Fibroblast of skin of scalp (primary cell): ENCODE measurements at regions not wholly inside any gene's neighbourhood (a gene's known extent, or its start where the extent isn't known, plus 50 kb on each side); places are given as distances from the start of the nearest gene placed in this dataset.

Experiments used
- DNase-seq: peaks from one replicate; pipeline ENCODE4 v3.0.0-alpha.2; 2013

DNA sequence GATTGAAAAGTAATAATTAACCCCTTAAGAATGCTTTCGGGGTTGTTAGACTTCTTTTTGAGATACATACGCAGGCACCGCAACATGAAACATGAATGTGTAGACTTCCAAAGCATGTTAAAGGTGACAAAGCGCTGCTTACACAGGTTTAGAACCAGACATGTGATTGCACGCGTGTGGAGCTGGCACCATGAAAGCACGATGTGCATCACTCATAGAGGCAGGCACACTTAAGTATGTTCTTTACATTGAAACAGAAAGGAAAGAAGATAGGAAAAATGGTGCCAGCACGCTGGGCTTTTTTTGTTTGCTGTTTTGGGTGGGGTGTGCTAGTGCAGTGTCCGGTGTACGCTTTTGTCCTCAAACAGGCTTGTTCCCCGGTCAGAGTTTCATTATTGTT, 83.6 kb upstream of the PPARA start:
- no peak for DNase-seq

DNA sequence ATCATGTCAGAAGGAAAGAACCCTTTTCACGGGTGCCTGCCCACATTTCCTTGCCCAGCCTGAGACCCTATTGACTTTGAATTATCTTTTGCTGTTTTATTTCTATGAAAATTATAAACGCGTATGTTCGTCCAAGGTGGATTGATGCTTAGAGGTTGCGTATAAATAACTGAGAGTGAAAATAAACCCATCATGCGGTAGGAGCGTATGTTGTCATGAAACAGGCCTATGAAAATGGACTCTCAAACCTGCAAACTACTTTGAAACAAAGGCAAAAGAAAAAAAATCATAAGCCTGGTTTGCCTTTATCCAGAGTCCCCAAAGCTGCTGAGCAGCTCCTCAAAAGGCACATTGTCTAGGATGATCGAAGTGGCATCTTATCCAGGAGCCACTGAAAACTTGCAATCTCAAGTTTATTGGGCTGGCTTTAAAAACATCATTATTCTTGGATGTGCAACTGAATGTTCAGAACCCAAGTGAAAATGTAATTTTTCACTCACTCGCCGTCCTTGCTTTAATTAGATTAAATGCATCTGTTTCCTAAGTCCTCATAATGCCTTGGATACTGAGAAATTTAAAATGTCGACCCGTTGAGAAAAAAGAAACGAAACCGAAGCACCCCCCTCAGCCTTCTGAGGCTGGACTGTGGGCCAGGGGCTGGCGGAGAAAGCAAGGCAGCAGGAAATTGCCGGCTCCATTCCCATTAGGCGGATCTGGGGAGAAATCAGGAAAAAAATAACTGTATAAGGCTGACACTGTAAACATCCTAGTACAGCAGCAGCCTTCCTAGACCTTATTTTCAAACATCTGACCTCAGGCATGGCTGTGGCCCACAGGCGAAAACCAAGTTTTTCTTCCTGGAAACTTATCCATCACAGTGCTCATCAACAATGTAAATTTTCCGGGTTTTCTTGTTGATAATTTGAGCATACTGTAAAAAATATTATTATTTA, 82.9 kb upstream of the PPARA start:
- no peak for DNase-seq

DNA sequence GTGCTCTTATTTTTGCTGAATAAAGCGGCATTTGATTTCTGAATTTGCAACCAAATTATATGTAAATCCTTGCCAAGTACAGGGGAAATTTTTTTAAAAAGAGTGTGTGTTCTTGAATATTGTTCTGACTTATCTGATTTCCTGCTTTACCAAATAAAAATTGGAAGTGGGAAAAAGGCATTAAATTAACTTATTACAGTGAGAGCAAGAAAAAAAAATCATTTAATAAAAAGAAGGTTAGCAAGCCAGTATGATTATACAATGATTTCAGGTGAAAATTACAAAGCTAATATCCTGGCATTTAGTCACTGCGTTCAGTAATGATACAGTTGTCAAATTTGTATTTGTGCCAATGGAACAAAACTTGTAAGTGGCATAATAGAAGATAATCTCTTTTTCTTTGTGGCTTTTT, 82.1 kb upstream of the PPARA start:
- DNase-seq, result no peak

DNA sequence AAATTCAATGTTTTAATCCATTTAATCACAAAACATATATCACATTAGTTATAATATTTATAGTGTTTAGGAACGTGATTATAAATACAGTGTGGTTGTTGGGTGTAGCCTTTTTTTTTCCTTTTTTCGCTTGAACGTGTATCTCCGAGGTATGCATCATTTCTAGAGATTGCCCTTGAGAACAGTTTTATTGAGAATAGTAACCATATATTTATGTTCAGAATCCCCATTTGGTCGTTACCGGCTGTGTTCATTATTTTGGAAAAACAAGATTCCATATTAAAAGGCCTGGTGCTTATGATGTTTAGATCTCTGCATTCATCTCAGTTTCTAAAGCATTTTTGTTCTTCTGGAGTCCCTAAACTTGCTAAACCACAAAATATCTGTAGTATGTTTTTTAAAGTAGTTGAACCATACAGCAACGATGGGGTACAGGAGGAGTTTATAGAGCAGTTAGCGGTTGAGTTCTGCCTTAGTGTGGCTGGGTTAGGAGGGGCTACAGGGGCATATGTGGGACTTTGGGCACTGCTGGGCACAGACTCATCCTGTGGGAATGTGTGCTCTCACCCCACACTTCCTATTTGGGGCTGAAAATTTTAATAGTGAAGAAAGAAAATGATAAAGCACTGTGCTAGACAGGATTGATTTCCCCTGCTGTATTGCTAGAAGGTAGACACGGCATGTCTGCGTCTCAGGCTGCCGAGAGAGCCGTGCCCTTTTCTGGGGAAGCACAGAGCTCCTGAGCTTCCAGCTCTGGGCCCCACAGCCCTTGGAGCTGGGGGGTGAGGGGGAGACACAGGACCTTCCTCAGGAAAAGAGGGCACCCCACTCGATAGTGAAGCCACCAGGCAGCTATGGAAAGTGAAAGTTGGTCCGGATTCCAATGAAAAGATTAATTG, 81.5 kb upstream of the PPARA start:
- peak; percentile 95 for DNase-seq

DNA sequence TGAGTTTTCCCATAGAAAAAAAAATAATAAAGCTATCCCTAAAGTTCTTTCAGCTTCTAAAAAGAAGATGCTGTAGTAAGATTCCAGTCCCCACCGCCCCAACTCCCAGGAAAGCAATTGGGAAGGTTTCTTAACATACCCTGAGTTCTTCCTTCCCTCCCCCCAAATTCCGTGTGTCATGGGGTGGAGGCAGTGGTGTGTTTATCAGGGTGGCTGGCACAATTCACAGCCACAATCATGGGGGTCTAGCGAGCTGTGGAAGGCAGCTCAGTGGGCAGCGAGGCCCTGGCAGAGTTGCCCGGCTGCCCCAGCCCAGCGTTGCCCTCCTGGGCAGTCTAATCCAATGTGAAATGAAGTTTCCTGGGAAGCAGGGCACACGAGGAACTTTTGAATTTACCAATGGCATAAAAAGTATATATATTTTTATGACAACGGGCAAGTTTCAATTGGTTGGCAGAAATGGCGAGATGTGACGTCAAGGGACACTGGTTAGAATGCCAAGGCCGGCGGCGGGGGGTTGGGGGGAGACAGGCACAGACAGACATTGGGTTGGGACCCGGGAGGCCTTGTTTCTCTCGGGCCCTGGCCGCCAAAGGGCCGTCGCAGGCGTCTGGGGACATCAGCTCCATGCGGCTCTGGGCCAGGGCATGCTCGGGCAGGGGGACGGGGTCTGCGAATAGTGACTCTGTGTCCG, 80.7 kb upstream of the PPARA start:
- DNase-seq, result peak; percentile 96

DNA sequence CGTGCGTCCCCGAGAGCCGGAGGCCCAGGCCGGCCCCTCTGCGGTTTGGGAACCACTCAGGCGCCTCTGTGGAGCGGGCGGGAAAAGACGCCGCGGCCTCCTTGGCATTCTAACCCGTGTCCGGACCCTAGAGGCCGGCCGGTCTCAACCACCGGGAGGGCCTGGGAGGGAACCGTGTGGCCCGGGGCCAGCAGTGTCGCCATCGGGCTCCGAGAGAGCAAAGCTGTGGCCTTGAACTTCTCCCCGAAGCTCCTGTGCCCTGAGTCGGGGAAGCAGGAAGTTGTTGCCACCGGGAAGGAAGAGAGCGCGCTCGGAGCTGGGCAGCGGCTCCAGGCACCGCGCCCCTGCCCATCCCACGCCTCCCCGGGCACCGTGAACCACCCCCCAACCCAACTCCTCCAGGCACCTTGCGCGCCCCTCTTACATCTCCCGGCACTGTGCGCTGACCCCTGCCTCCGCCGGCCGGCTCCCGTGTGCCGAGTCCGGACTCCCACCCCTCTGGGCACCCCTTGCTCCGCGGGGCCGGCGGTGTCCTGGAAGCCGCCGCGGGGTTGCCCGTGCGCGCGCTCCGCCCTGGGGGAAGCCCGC, 80.0 kb upstream of the PPARA start:
- DNase-seq, result no peak

DNA sequence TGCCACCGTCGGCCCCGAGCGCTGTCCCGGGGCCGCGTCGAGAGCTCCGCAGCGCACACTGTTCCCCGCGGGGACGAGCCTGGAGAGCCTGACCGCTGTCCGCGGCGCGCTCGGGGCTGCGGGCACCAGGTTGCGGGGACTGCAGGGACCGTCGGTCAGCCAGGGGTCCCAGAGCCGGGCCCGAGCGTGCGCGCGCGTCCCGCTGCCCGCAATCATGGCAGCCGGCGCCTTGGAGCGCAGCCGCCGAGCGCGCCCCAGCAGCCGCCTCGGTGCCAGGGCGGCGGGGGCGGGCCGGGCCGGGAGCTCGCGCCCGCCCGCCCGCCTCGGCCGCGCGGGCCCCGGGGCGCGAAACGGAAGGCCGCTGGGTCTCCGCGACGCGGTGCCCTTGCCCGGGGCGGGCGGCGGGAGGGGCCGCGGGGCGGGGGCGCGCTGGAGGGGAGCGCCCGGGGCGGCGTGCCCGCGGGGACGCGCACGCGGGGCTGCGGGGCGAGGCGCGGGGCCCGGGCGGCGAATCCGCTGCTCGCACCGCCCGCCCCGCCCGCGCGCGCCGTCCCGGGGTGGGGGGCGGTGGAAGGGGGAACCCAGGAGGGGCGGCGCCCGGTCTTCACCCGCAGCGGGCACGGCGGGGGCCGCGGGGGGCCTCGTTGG, 79.4 kb upstream of the PPARA start:
- peak; percentile 86 for DNase-seq

DNA sequence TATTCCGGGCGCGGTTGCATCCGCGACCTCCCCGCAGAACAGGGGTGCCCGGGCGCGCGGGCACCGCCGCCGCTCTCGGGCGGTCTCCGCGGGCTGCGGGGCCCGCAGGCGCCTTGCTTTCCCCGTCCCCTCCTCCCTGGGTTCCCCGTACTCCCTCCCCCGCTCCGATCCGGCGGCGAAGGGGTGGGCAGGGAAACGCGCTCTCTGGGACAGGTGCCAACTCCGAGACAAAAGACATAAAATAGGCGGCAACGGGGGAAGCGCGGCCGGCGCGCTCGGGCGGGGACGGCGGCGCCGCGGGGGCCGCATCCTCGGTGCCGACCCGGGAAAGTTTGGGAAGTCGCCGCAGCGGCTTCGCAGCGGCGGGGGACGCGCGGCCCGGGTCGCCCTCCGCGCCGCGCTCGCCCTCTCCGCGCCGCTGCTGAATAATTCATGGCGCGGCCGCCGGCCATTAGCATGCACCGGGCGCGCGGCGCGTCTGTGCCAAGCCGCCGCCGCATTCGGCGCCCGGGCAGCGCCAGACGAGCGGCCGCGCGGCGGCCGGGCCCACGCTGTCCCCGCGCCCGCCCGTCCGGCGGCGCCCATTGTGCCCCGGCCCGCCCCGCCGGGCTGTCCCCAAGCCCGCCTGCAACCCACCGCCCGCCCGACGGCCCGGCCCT, 78.7 kb upstream of the PPARA start:
- DNase-seq, result peak; percentile 98

DNA sequence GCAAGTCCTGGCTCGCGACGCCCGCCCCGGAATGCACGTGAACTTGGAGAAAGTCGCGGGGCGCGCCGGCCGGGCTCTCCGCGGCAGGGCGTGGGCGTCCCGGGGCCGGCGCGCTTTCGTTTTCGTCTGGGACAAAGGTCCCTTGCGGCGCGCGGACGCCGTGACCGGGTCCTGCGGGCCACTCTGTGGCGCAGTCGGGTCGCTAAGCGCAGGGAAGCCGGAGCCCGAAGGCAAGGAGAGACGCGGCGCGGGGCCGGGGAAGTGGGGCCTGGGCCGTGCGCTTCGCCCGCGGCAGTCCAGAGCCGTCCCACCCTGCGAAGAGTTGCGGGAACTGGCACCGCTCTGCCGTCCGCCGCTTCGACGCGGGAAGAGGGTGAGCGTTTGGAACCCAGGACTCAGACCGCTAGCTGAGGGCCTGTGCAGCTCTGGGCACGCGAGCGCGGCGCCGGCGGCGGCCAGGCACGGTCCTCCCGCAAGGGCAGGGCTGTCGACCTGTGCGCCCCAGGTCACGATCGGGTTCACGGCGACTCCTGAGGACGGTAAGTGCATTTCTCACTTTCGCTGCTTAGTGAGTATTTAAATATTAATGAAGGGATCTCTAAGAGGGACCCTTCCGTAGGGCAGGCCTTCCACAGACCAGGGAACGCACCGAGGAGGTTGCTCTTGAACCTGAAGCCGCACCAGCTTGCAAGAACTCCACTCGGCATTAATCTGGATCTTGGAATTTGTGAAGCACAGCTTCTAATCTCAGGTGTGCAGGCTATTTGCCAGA, 78.0 kb upstream of the PPARA start:
- DNase-seq, result no peak

DNA sequence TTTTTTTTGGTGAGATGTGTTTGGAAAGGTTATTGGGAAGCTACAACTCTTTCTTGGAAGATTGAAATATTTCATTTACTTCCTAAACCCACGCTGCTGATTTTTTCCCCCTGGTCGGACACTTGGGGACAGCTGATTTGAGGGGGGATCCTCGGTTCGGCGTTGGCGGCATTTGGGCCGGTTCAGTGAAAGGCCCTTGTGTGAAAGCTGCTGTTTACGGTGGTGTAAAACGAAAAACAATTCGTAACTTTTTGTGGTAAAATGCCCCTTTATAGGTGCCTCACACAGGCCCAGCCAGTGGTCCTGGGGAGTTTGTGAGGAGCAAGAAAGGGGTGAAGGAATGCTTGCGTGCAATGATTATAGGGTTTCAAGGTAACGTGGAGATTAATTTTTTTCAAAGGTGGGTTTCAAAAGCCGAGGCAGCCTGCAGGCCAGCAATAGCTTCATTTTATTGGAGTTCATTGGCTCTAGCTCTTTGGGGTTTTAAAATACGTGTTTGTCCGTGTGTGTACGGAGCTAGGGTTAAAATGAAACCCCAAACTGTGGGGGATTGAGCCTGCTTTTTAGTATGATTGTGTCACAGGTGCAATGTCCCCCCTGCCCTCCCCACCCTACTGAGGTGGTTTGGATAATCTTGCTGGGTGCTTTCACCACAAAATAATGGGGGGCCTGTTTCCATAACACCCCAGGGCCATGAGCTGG, 77.2 kb upstream of the PPARA start:
- no peak for DNase-seq

DNA sequence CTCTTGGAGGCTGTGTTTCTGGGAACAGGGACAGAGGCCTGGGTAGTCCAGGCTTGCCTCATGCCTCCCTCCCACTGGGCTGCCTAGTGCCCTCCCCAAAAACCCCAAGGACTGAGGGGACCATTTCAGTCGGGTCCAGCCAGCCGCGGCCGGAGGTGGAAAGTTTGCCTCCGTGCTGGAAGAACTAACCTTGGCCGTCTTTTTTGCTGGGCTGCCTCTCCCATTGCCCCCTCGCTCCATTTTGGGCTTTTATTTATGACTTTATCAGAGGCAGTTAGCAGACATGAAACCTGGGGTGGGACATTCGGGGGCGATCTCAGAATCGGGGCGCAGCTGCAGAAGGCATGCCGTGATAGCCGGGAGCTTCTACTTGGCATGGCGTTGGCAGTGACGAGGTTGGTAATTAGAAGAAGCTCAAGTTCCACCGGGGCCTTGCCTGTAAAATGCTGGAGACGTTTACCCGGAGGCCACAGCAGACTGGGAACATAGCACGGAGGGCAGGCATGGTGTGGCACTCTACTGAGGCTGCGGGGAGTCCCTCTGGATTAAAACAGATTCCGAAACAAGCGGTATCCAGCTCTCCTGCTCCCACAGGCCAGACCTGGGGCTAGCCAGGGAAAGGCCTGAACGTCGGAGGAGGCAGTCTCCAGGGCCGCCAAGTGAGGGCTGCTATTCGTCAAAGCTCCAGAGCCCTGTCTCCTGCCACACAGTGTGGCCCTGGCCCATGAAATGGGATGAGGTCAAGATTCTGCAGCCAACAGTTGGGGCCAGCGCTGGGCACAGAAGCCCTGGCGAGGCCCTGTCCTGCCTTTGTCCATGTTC, 76.4 kb upstream of the PPARA start:
- no peak for DNase-seq

DNA sequence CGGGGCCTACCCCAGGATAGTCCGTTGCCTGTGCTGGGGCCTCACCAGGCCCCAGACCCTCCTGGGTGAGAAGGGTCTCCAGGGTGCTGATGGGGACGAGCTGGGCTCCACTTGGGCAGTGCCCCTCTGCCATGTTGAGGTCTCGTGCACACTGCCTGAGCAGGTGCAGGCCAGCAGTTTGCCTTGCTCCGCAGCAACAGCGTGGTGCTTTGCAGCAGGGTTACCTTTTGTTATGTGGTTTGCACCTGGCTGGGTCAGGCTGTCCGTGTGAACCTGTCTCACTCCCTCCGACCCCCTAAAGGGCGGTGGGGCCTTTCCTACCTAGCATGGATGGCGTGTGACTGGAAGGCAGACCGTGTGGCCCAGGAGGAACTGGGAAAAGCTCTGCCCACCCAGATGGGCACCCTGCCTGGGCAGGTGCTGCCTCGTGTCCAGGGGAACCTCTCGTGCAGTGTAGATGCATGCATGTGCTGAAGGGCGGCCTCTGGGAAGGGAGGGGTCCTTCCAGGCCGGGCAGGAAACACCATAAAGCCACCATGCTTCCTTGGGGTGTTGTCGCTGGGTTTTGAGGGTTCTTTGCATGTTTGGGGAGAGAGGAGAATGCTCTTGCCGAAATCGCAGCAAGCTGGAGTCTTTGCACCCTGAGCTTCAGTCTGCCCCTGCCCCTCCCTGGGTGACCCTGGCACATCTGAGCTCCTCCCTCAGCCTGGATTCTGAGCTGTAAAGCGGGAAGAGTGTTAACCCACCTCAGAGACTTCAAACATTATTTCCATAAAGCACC, 75.4 kb upstream of the PPARA start:
- no peak for DNase-seq

DNA sequence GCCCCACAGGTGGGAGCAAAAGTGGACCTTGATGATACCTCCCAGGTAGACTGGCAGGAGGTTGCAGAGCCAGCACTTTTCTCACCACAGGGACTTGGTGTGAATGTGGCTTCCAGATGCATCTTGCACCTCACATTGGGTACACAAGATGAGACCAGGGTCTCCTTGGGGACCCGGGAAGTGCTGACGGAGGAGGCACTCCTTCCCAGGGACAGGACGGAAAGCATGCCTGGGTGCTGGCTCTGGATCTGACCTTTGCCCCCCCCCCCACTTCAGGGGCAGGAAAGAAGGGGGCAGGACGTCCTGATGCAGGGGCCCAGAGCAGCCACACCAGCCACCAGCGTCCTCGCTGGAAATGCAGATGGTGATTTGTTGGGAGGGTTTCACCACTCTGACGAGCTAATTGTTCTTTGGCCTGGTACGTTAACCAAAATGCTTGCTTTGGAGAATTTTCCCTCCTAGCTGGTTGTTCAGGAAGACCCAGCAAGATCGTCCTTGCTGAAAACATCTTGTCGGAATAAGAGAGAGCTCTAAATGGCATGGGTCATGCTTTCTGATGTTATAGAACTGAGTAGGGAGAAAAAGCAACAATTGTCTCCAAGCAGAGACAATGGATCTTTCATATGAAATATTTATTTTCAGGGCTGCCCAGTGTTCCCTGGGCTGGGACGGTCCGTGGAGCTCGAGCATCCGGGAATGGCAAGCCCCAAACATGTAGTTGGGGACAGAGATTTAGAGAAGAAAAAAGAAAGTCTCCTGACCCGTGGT, 74.4 kb upstream of the PPARA start:
- DNase-seq, result no peak

DNA sequence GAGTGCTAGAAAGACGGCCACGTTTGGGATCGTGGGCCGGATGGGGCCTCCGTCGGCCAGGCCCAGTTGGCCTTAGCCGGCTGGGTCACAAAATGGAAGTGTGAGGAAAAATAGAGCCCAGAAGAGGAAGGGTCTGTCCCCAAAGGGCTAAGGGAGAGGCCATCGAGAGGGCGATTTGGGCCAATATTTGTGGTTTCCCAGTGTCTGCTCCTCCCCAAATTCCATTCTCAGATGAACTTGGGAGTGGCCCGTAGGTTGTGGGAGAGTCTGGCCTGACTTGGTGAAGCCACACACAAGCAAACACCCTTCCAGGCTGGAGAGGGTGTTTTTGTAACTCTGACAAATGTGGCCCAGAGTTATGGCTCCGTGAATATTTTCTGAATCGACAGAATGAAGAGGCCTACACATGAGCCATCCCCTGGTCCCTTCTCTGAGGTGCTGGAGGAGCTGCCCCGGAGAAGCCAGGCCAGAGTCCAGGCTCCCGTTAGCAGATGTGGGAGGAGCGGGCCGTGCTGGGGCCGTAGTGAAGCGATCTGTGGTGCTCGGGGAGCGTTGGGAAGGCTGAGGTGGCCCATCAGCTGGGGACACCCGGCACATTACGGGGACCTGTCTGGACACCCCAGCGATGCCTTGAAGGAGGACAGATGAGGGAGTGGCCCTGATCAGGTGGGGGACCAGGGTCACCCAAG, 73.5 kb upstream of the PPARA start:
- peak; percentile 88 for DNase-seq

DNA sequence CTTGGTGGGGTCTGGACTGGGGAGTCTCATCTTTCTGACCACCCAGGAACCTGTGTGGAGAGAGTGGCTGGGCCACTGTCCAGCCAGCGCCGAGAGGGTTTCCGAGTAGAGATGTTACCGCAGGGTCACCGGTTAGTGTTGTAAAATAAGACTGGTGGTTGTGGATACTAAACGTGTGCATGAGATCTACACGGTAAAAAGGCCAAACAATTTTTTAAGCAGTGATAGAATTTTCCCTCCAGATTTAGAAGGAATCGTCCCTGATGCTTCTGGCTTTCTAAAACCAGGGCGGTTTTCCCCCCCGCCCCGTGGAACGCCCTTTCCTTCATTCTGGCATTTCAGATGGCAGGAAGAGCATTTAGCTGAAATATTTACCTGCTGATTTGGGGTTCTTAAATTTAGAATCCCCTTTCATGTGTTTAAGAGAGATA, 72.6 kb upstream of the PPARA start:
- DNase-seq, result no peak

DNA sequence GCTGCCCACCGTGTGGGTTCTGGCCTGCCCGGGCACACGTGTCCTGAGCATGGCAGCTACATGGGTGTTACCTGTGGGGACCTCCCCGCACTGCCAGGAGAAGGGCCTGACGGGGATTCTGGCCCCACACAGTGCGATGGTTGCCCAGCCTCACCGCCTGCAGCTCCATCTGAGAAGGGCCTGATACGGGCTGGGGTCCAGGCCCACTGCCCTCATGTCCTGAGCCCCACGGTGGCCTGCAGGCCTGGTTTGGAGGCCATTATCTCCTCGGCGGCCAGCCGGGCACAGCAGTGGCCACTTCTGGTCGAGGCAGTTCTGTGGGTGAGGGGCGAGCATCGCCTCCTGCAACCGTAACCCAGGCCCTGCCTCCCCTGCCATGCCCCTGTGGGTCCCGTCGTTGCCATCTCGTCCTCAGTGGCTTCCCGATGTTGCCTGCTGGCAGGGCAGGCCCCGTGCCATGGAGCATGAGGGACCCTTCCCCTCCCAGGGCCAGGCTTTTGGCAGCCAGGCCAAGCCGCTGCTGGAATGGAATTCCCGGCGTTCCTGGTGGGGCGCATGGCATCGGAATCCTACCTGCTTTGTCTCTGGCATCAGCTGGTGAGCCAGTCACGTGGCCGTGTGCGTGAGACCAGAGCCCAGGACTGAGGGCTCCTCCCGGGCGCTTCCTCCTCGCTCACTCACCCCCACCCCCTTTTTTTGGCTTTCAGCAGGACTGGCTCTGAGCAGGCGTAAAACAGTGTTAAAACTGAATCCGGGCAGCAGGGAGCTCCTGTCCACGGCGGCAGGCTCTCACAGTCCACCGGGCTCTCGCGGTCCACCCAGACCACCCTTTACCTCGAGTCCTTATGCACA, 71.9 kb upstream of the PPARA start:
- DNase-seq, result peak; percentile 53
